ENCODE measurements at regions not wholly inside any gene's neighbourhood (a gene's known extent, or its start where the extent isn't known, plus 50 kb on each side); places are given as distances from the start of the nearest gene placed in this dataset.

DNA sequence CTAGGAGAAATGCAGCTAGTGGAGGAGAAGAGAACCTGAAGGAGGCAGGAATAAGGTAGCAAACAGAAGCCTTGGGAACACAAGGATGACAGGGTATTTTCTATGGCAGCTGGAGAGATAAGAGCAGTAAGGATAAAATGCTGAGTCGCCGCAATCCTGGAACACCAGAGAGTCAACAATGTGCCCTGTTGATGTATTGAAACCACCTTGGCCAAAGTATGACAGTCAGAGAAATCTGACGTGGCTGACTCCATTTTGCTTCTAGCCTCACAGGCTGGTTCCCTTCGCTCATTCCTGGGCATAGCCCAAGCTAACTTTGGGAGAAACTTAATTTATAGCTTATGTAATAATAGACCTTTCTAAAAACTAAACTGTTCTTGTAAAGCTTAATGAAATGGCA is 56.6 kb upstream of the C4orf54 start:
- ATAC-seq (ENCODE audit: low FRiP score) (no peak), DNase-seq (ENCODE audit: low spot score) (no peak)
- TF ChIP-seq, protein P1, sequence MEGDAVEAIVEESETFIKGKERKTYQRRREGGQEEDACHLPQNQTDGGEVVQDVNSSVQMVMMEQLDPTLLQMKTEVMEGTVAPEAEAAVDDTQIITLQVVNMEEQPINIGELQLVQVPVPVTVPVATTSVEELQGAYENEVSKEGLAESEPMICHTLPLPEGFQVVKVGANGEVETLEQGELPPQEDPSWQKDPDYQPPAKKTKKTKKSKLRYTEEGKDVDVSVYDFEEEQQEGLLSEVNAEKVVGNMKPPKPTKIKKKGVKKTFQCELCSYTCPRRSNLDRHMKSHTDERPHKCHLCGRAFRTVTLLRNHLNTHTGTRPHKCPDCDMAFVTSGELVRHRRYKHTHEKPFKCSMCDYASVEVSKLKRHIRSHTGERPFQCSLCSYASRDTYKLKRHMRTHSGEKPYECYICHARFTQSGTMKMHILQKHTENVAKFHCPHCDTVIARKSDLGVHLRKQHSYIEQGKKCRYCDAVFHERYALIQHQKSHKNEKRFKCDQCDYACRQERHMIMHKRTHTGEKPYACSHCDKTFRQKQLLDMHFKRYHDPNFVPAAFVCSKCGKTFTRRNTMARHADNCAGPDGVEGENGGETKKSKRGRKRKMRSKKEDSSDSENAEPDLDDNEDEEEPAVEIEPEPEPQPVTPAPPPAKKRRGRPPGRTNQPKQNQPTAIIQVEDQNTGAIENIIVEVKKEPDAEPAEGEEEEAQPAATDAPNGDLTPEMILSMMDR (IDR thresholded peaks at IDR 0.05): no peak

DNA sequence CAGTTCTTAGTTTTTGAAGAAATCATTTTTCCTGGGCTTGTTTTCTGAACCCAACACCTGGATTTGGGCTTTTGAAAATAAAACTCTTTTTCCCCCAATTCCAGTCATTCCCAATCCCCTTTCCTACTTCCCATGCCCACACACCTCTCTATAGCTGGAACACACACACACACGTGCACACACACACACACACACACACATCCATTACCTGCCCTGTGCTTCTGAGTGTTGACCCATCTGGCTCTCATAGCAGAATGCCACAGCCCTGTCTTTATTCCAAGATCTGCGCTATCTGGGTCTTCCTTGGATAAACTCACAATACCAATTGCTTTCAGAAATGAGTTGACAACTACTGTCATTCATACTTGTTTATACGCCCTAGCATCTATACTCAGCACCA is 54.9 kb upstream of the C4orf54 start:
- TF ChIP-seq, protein P1 (IDR thresholded peaks at IDR 0.05): no peak
- ATAC-seq (ENCODE audit: low FRiP score) (no peak), DNase-seq (ENCODE audit: low spot score) (no peak)

DNA sequence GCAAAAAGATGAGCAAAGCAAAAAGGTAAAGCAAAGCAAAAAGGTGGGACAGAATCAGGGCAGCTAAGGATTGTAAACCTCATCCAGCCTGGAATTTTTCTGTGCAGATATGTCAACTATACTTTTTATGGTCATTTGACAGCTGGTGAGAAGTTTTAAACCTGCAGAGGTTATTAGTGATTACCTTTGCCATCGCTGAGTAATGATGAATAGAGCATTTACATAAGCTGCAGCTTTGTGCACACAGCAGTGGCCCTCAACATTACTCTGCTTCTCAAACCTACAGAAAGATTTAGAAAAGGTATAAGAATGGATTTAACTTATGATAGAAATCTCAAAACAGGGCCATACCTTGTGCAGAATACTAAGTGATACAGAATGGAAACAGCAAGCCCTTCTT is 54.5 kb upstream of the C4orf54 start:
- DNase-seq (ENCODE audit: low spot score) (no peak), ATAC-seq (ENCODE audit: low FRiP score) (no peak)
- TF ChIP-seq, protein P1 (IDR thresholded peaks at IDR 0.05): no peak

DNA sequence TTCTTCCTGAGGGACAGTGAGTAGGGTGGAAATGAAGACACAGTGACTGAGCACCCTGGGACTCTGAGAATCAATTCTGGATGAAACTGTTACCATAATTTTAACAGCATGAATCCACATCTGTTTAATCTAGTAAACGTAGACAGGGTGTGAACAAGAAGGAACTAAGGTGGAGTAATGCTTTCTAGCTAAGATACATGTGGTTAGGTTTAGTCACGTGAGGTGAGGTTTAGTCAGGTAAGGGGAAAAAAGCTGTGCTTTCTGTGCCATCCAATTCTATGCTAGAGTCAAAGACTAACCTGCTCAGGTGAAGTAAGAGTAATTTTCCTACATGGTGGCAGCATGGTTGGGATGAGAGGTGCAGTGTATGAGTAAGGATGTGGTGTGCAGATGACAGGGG is 54.0 kb upstream of the C4orf54 start:
- no peak for ATAC-seq (ENCODE audit: low FRiP score)
- no peak for DNase-seq (ENCODE audit: low spot score)
- TF ChIP-seq, protein P1 (IDR thresholded peaks at IDR 0.05): no peak

DNA sequence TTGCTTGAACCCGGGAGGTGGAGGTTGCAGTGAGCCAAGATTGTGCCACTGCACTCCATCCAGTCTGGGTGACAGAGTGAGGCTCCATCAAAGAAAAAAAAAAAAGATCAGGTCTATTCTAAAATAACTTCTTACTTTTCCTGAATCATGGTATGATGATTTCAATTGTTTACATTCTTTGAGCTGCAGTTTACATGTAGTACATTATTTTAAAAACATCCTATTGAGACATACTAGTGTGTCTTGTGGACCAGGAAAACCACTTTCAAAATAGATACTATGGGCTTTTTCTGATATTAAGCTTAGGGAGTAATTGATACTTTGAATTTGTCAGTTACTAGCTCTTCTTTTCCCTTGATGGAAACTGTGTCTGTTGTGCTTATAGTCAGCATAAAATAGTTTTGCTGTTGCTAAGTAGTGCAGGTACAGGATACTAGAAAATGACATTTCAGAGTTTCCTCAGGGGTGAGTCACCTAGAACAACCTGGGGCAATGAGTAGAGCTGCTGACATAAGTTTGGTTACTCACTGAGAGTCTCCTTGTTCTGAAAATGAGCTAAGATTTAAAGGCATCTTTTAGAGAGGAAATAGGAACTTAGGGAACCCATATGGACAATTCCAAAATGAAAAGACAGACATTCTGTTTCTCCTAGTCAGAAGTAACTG is 53.2 kb upstream of the C4orf54 start:
- no peak for ATAC-seq (ENCODE audit: low FRiP score)
- TF ChIP-seq, protein P1 (IDR thresholded peaks at IDR 0.05): no peak
- no peak for DNase-seq (ENCODE audit: low spot score)

DNA sequence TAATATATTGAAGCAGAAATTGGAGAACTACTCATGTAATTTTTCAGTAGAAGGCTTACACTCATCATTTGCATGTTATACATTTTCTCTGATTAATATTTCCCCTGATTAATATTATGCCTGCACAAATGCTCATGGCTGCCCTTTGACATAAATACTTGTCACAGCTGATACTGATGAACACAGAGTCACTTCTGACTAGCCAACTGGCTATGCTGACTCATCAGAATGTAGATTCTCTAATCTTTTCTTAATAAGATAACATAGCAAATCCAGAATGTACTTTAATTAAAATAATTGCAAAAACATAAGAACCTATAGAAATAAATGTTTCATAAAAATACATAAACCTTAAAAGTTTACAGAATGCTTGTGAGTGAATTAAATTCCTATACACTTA is 52.4 kb upstream of the C4orf54 start:
- TF ChIP-seq, protein P1 (IDR thresholded peaks at IDR 0.05): no peak
- DNase-seq (ENCODE audit: low spot score) (no peak), ATAC-seq (ENCODE audit: low FRiP score) (no peak)

DNA sequence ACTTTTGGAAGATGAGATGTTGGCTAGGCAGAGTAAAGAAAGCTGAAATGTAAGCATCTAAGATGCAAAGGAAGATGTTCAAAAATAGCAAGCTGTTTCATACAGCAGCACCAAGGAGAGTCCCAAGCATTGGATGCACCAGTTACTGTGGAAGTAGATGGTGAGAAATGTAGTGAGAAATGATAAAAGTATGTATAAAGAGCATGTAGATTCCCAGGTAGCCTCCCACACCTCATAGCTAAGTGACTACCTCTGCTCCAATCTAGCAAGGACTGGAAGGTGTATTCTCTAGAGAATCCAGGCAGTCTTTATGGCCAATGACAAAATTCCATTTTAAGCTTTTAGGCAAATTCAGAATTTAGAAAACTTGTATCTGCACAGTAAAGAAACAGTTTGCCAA is 50.9 kb upstream of the C4orf54 start:
- TF ChIP-seq, protein P1 (IDR thresholded peaks at IDR 0.05): no peak
- ATAC-seq (ENCODE audit: low FRiP score) (no peak), DNase-seq (ENCODE audit: low spot score) (no peak)
